ENCODE measurements at regions not wholly inside any gene's neighbourhood (a gene's known extent, or its start where the extent isn't known, plus 50 kb on each side); places are given as distances from the start of the nearest gene placed in this dataset.
A peak's percentile ranks its signal among the peaks of the same experiment; 100 is the strongest.

DNA sequence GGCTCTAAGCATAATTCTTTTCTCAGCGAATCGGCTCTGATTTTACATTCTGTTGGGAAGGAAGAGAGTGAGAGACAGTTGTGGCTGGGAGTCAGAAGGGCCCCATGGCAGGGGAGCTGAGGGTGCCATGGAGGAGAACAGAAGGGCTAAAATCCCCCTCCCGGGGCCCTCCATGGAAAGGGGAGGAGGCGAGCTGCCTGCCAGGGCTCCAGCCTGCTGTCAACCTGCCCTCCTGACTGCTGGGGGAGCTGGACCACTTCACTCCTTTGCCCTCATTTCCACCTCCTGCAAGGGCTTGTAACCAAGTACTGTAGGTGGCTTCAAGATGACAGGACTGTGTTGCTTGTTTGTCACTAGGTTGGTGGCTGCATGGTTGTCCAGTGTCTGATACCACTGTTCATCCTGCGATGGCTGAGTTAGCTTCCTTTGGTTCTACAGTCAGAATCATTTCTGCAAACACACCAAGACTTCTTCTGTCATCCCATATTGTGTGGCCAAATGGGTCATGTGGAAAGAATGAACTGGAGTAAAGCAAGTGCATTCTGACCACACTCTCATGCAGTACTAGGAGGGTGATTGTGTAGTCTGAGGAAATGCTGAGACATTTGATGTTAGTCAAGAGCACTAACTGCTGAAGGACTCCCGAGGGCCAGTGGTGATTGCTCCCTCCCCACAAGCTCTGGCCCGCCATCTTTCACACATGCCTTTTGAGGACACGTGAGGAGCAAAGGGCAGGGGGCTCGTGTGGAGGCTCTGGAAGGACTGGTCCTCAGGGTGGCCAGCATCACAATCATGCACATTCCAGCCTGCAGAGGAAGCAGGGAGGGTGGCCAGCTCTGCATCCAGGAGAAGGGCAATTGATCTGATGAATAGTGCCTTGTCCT is 307.2 kb downstream of the GADD45G start:
- peaks cover 18% of the 10 kb centered on the region for H3K4me1 Mint-ChIP-seq (ENCODE audit: low read depth)
- H3K4me3 Mint-ChIP-seq = no peak overlapping the region

DNA sequence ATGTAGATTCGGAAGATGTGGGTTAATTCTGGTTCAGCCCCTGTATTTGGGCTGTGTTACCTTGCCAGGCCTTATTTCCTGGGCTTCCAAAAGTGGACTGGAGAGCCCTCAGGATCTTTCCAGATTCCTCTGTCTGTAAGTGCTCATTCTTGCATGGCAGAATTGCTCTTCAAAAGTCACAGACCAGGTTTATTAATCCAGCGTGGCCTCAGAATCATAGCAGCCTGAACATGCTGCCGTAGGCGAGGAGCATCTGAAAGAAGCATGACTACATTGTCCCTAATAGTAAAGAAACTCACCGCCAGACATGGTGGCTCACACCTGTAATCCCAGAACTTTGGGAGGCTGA is 307.8 kb downstream of the GADD45G start:
- Mint-ChIP-seq H3K36me3 (ENCODE audit: low read depth) (no peaks in the 10 kb centered on the region), H3K4me3 (no peak overlapping the region), H3K4me1 (ENCODE audit: low read depth) (peaks cover 24% of the 10 kb centered on the region), H3K27ac (no peak overlapping the region), H3K27me3 (peaks cover 12% of the 10 kb centered on the region), H3K9me3 (no peaks in the 10 kb centered on the region)

More for the DNA sequence above, 307.2 kb downstream of the GADD45G start:
- peaks cover 12% of the 10 kb centered on the region for H3K27me3 Mint-ChIP-seq
- H3K36me3 Mint-ChIP-seq (ENCODE audit: low read depth) = no peaks in the 10 kb centered on the region
- no peak overlapping the region for H3K27ac Mint-ChIP-seq
- no peaks in the 10 kb centered on the region for H3K9me3 Mint-ChIP-seq

DNA sequence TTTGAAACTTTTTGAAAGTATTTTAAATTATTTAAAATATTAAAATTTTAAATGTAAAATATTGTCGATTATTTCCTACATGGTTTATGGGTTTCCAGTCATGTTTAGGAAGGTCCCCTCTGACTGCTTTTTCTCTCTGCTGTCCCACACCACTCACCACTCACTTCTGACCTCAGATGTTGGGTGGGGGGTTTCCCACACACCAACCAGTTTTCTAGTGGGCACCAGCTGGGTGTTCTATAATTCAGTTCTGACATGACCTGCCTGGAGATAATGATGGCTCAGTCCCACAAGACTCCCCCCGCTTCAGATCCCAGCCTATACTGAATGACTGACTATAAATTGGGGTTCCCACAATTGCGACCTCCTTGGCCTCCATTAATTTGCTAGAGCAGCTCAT is 310.4 kb downstream of the GADD45G start:
- Mint-ChIP-seq H3K9me3 (no peaks in the 10 kb centered on the region), H3K4me3 (no peak overlapping the region), H3K4me1 (ENCODE audit: low read depth) (peaks cover 41% of the 10 kb centered on the region), H3K36me3 (ENCODE audit: low read depth) (no peaks in the 10 kb centered on the region), H3K27ac (peak overlapping the region; percentile 17), H3K27me3 (peaks cover 15% of the 10 kb centered on the region)

GRCh38 chr9:89916001-89916597 is 311.3 kb downstream of the GADD45G start:
- no peaks in the 10 kb centered on the region for H3K9me3 Mint-ChIP-seq
- no peaks in the 10 kb centered on the region for H3K36me3 Mint-ChIP-seq (ENCODE audit: low read depth)
- peaks cover 19% of the 10 kb centered on the region for H3K27me3 Mint-ChIP-seq
- no peak overlapping the region for H3K4me3 Mint-ChIP-seq
- peak overlapping the region; percentile 71 for H3K27ac Mint-ChIP-seq
- H3K4me1 Mint-ChIP-seq (ENCODE audit: low read depth) = peaks cover 42% of the 10 kb centered on the region

DNA sequence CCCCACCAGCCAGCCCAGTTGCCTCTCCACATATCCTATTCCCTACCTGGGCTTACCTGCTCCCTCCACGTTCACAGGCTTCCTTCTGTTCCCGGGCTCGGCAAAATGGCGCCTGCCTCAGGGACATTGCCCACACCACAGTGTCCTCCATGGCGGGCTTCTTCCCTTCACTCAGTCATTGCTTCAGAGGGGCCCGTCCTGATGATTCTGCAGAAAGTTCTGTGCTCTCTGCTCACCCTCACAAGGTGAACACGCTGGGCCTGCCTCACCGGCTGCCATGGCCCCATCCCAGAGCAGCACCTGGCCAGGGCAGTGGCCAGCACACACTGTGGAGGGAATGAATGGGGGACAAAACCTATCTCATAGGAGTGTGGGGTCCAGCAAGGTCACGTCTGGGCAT is 313.0 kb downstream of the GADD45G start:
- peaks cover 47% of the 10 kb centered on the region for H3K4me1 Mint-ChIP-seq (ENCODE audit: low read depth)
- H3K36me3 Mint-ChIP-seq (ENCODE audit: low read depth) = no peaks in the 10 kb centered on the region
- H3K4me3 Mint-ChIP-seq = no peak overlapping the region
- no peaks in the 10 kb centered on the region for H3K9me3 Mint-ChIP-seq
- H3K27ac Mint-ChIP-seq = no peak overlapping the region
- peaks cover 14% of the 10 kb centered on the region for H3K27me3 Mint-ChIP-seq

DNA sequence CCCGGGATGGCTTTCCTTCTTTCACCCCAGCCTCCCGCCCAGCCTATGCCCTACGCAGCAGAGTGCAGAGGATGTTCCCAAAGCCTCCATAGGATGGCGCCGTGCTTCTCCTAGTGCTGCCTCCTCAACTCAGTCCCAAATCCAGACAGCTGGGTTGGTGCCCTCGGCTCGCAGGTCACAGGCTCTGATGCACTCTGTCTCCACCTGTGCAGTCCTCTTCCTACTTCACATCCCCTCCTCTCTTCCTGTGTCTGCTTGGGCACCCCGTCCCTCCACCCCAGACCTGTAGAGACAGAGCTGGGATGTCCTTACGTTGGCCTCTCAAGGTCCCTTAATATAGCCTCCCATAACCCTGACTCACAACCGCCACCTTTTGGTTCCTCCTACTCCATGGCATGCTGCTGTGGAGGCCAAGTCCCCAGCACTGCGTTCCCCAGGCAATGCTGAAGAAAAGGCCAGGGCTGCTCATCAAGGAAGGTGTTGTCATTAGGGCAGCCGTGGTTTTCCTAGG is 314.4 kb downstream of the GADD45G start:
- peaks cover 17% of the 10 kb centered on the region for H3K27me3 Mint-ChIP-seq
- H3K27ac Mint-ChIP-seq = peak overlapping the region; percentile 43
- H3K4me1 Mint-ChIP-seq (ENCODE audit: low read depth) = peaks cover 60% of the 10 kb centered on the region

DNA sequence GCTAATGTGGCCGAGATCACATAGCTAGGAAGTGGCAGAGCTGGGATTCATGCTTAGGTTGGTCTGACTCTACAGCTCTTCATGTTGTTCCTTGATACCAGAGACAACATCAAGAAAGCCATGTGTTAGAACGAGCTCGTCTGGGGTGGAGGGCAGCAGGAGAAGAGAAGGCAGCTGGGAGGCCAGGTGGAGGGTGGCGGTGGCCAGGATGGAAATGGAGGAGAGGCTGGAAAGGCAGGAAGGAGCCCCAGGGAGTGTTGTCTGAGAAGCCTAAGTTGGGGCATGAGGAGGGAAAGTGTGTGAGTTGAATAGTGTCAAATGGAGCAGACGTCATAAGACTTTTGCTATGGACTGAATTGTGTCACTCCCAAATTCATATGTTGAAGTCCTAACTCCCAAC is 315.3 kb downstream of the GADD45G start:
- Mint-ChIP-seq H3K27ac (peak overlapping the region; percentile 50), H3K4me3 (no peak overlapping the region), H3K36me3 (ENCODE audit: low read depth) (no peaks in the 10 kb centered on the region), H3K4me1 (ENCODE audit: low read depth) (peaks cover 68% of the 10 kb centered on the region), H3K9me3 (no peaks in the 10 kb centered on the region), H3K27me3 (peaks cover 17% of the 10 kb centered on the region)

More for the DNA sequence above, 314.4 kb downstream of the GADD45G start:
- H3K9me3 Mint-ChIP-seq = no peaks in the 10 kb centered on the region
- no peaks in the 10 kb centered on the region for H3K36me3 Mint-ChIP-seq (ENCODE audit: low read depth)
- no peak overlapping the region for H3K4me3 Mint-ChIP-seq

DNA sequence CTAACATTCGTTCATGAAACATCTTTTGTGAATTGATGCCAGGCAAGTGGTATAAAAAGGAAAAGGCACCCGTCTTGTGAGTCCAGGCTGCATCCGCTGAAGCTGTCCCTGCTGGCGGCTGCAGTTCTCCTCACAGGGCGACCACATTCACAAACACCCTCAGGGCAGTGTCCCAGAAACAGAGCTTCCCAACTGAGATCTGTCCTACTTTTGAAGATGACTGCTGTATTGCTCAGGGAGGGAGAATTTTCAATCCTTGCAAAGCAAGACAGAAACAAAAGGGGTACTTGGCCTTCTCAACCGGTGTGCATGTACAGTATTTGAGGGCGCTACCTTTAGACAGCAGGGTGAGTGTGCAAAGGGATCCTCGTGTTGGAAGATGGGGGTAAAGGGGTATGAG is 316.1 kb downstream of the GADD45G start:
- H3K9me3 Mint-ChIP-seq = no peaks in the 10 kb centered on the region
- peaks cover 17% of the 10 kb centered on the region for H3K27me3 Mint-ChIP-seq
- H3K4me1 Mint-ChIP-seq (ENCODE audit: low read depth) = peaks cover 66% of the 10 kb centered on the region
- no peaks in the 10 kb centered on the region for H3K36me3 Mint-ChIP-seq (ENCODE audit: low read depth)
- H3K4me3 Mint-ChIP-seq = no peak overlapping the region
- H3K27ac Mint-ChIP-seq = no peak overlapping the region

DNA sequence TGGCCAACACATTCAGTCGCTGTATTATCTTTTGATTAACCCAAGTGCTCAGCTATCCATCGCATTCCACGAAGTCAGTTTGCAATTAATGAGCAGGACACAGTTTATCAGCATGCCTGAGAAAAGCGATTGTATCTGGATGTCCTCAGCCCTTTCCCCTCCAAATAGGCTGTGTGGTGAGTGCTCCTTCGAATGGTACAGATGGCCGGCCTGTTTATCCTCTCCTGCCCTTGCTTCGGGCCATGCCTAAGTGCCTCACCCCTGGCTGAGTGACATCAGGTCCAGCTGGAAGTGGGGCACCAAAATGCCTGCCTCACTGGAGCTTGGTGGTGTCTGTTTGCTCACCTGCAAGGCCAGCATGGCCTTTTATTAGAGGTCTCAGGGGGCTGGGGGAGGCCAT is 317.3 kb downstream of the GADD45G start:
- no peaks in the 10 kb centered on the region for H3K36me3 Mint-ChIP-seq (ENCODE audit: low read depth)
- peaks cover 17% of the 10 kb centered on the region for H3K27me3 Mint-ChIP-seq
- no peak overlapping the region for H3K27ac Mint-ChIP-seq
- no peak overlapping the region for H3K4me3 Mint-ChIP-seq
- peaks cover 56% of the 10 kb centered on the region for H3K4me1 Mint-ChIP-seq (ENCODE audit: low read depth)
- no peaks in the 10 kb centered on the region for H3K9me3 Mint-ChIP-seq

DNA sequence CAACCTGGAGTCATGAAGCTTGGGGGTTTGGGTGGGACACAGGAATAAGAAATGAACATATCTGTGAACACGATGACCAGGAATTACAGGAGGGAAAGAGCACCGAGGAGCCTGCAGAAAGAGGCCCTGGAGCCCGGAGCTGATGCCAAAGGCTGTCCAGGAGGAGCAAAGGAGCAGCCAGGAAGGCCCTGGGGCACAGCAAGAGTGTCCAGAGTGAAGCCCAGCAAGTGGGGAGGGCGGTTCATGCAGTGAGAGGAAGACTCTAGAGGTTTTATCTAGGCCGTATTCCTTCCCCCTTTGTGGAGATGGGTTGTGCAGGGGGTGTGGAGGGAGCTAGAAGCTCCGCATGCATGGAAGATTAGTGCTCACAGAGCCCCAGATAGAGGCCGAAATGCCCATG is 318.4 kb downstream of the GADD45G start:
- Mint-ChIP-seq H3K9me3 (no peaks in the 10 kb centered on the region), H3K27ac (peak overlapping the region; percentile 77), H3K27me3 (peaks cover 26% of the 10 kb centered on the region), H3K4me3 (peak overlapping the region; percentile 44), H3K36me3 (ENCODE audit: low read depth) (no peaks in the 10 kb centered on the region), H3K4me1 (ENCODE audit: low read depth) (peaks cover 47% of the 10 kb centered on the region)

GRCh38 chr9:89923961-89924504 is 319.2 kb downstream of the GADD45G start:
- H3K4me1 Mint-ChIP-seq (ENCODE audit: low read depth) = peaks cover 45% of the 10 kb centered on the region
- no peaks in the 10 kb centered on the region for H3K9me3 Mint-ChIP-seq
- H3K4me3 Mint-ChIP-seq = peak overlapping the region; percentile 44
- peak overlapping the region; percentile 91 for H3K27ac Mint-ChIP-seq
- H3K36me3 Mint-ChIP-seq (ENCODE audit: low read depth) = no peaks in the 10 kb centered on the region
- H3K27me3 Mint-ChIP-seq = peaks cover 26% of the 10 kb centered on the region

GRCh38 chr9:89924611-89925010 is 319.8 kb downstream of the GADD45G start:
- Mint-ChIP-seq H3K27me3 (peaks cover 25% of the 10 kb centered on the region), H3K36me3 (ENCODE audit: low read depth) (no peaks in the 10 kb centered on the region), H3K27ac (peak overlapping the region; percentile 91), H3K4me3 (peak overlapping the region; percentile 44), H3K4me1 (ENCODE audit: low read depth) (peaks cover 43% of the 10 kb centered on the region), H3K9me3 (no peaks in the 10 kb centered on the region)

DNA sequence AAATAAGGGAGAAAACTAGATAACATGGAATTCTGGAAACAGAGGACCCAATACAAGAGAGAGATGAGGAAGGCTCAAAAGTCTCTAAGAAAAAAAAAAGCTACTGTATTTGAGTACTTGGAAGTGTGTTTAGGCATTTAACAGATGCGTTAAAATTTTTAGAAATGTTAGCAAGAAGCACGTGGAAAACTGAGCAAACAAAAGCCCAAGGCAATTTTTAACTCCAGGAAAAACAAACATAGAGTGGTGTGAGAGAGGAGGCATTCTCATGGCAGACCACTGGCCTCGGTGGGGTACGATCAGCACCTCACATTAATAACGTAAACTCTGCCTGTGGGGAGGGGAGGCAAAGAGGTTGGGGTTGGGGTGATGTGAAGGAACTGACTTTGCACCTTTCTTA is 321.4 kb downstream of the GADD45G start:
- Mint-ChIP-seq H3K27me3 (peaks cover 12% of the 10 kb centered on the region), H3K9me3 (no peaks in the 10 kb centered on the region), H3K27ac (no peak overlapping the region), H3K4me3 (no peak overlapping the region), H3K36me3 (ENCODE audit: low read depth) (no peaks in the 10 kb centered on the region), H3K4me1 (ENCODE audit: low read depth) (peaks cover 51% of the 10 kb centered on the region)

GRCh38 chr9:89926691-89927220 is 321.9 kb downstream of the GADD45G start:
- Mint-ChIP-seq H3K9me3 (no peaks in the 10 kb centered on the region), H3K27me3 (peaks cover 12% of the 10 kb centered on the region), H3K36me3 (ENCODE audit: low read depth) (no peaks in the 10 kb centered on the region), H3K4me1 (ENCODE audit: low read depth) (peaks cover 51% of the 10 kb centered on the region), H3K27ac (no peak overlapping the region), H3K4me3 (no peak overlapping the region)

DNA sequence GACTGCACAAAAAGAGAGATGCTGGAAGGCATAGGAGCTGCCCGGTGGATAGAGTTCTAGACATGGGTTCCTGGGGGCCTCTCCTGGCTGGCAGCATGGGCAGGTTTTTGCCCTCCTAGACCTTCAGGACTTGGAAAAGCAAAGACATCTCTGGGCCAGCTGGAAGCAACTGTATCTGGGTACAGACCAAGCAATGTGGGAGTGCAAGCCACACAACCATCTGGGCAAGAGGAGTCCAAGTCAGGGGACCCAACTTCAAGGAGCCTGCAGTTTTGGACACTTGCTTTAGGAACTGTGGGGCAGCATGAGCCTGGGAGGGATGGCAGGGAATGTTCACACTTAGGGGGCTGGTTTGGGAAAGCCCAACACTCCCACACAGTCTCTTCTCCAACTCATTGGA is 323.3 kb downstream of the GADD45G start:
- Mint-ChIP-seq H3K27ac (no peak overlapping the region), H3K4me3 (no peak overlapping the region), H3K36me3 (ENCODE audit: low read depth) (no peaks in the 10 kb centered on the region), H3K4me1 (ENCODE audit: low read depth) (peaks cover 44% of the 10 kb centered on the region), H3K27me3 (peaks cover 16% of the 10 kb centered on the region), H3K9me3 (no peaks in the 10 kb centered on the region)

All from stimulated activated naive CD8-positive, alpha-beta T cell treated with anti-CD3 and anti-CD28 coated beads, Interleukin-15, Interleukin-2, amounts not matched to agents 100 ng/mL and 50 ng/mL, for 24 hours (primary cell).